ENCODE measurements at regions not wholly inside any gene's neighbourhood (a gene's known extent, or its start where the extent isn't known, plus 50 kb on each side); places are given as distances from the start of the nearest gene placed in this dataset.
"Not testable (repeated sequence)": the region's sequence is repeated elsewhere in the genome, so short reads cannot be mapped to it uniquely, and the experiment has no call there.

DNA sequence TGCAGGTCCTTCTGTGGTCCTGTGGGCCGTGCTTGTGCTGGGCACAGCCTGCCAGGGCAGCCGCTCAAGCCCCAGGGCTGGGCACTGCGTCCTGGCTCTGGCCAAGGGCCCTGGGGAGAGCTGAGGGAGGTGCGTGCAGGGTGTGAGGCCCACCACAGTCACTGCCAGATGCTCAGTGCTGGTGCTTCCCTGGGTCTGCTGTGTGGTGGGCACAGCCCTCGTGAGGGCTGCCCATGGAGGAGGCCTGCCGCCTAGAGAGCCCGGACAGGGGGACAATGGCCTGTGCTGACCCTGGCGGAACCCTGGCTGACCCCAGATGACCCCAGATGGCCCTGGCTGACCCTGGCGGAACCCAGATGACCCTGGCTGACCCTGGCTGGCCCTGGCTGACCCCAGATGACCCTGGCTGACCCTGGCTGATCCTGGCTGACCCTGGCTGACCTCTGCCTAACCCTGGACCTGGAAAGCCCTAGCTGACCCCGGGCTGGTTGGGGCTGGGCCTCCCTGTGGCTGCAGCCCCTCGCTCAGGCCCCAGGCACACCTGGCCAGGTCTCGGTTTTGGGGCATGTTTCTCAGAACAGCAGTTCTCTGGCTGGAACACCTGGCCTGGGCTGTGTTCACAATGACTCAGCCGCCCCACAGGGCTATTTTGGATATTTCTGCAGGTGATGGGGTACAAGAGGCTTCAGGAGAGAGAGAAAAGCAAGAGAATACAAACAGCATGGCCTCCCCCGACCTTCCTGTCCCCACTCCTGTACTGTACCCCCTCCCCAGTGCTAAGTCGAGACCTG is 55.4 kb downstream of the TMEM121 start:
- Mint-ChIP-seq H3K27ac (no peak overlapping the region), H3K4me3 (no peak overlapping the region), H3K9me3 (ENCODE audit: insufficient read depth) (no peaks in the 10 kb centered on the region), H3K4me1 (ENCODE audit: low read depth) (no peaks in the 10 kb centered on the region), H3K36me3 (ENCODE audit: low read depth) (no peaks in the 10 kb centered on the region), H3K27me3 (ENCODE audit: low read depth) (no peaks in the 10 kb centered on the region)
- no peak for DNase-seq
- ChIA-PET CTCF (no interaction called here), POLR2A (no interaction called here)
- ATAC-seq = no peak

GRCh38 chr14:105582639-105583038 is 56.3 kb downstream of the TMEM121 start:
- no peak for ATAC-seq
- DNase-seq = no peak
- H3K9me3 Mint-ChIP-seq (ENCODE audit: insufficient read depth) = no peaks in the 10 kb centered on the region
- CTCF ChIA-PET = no interaction called here
- POLR2A ChIA-PET = no interaction called here
- peak overlapping the region; percentile 13 for H3K27ac Mint-ChIP-seq
- H3K4me3 Mint-ChIP-seq = no peak overlapping the region
- H3K36me3 Mint-ChIP-seq (ENCODE audit: low read depth) = no peaks in the 10 kb centered on the region
- H3K4me1 Mint-ChIP-seq (ENCODE audit: low read depth) = no peaks in the 10 kb centered on the region
- no peaks in the 10 kb centered on the region for H3K27me3 Mint-ChIP-seq (ENCODE audit: low read depth)

DNA sequence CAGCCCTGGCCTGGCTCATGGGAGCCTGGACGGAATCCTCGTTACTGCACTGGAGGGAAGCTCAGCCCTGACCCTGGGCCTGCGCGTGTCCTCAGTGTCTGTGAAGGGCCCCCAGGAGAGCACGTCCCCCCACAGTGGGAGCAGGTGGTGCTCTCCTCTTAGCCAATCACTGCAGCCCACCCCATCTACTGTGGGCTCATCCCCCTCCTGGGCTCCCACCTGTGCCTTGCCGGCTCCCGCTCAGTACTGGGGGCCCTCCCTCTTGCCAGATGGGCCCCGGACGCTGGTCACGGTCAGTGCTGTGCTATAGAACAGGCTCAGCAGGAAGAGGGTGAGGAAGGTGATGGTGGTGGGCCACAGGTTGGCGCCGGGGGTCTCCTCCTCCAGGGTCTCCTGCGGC is 57.5 kb downstream of the TMEM121 start:
- ATAC-seq; H3K27me3 Mint-ChIP-seq (ENCODE audit: low read depth); H3K36me3 Mint-ChIP-seq (ENCODE audit: low read depth); H3K9me3 Mint-ChIP-seq (ENCODE audit: insufficient read depth); CTCF ChIA-PET; POLR2A ChIA-PET; H3K4me3 Mint-ChIP-seq; H3K4me1 Mint-ChIP-seq (ENCODE audit: low read depth); DNase-seq; H3K27ac Mint-ChIP-seq: not testable (repeated sequence)

- H3K9me3 Mint-ChIP-seq (ENCODE audit: insufficient read depth); H3K4me1 Mint-ChIP-seq (ENCODE audit: low read depth); ATAC-seq: not testable (repeated sequence)
Measured at GRCh38 chr14:105585290-105585689, 58.9 kb downstream of the TMEM121 start.

GRCh38 chr14:105585722-105586121 is 59.3 kb downstream of the TMEM121 start:
- ATAC-seq; H3K9me3 Mint-ChIP-seq (ENCODE audit: insufficient read depth); H3K27ac Mint-ChIP-seq; H3K4me1 Mint-ChIP-seq (ENCODE audit: low read depth); H3K36me3 Mint-ChIP-seq (ENCODE audit: low read depth); CTCF ChIA-PET; POLR2A ChIA-PET; H3K4me3 Mint-ChIP-seq; H3K27me3 Mint-ChIP-seq (ENCODE audit: low read depth); DNase-seq: not testable (repeated sequence)

More at GRCh38 chr14:105585290-105585689, 58.9 kb downstream of the TMEM121 start:
- DNase-seq; H3K36me3 Mint-ChIP-seq (ENCODE audit: low read depth); CTCF ChIA-PET; H3K4me3 Mint-ChIP-seq; H3K27me3 Mint-ChIP-seq (ENCODE audit: low read depth); H3K27ac Mint-ChIP-seq; POLR2A ChIA-PET: not testable (repeated sequence)

DNA sequence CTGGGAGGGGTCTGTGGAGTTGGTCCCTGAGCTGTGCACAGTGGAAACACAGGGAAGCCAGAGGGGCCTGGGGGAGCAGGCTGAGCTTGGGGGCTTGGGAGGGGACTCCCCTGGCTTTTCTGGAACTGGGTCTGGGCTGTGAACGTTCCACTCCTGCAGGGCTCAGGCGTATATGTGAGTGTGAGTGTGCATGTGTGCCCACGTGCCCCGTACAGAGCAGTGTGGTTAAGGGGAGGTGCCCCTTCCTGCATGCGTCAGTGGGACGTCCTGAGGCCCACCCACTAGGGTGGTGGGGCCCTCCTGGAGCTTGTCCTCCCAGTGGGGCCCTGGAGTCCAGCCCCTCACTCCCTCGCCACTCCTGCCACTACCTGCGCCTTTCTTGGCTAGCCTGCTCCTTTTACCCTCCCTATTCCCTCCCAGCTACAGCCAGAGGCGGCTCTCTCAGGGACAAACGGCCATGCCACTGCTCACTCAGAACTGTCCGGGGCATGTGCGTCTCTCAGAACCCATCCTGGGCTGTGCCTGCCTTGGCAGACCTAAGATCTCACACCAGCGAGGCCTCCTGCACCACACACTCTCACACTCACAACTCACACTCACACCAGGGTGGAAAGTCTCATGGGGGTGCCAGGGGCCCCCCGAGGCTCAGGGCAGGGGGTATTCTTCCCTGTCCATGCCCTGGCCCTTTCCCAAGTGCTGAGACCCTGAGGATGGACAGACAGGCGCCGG is 59.9 kb downstream of the TMEM121 start:
- ATAC-seq; H3K4me1 Mint-ChIP-seq (ENCODE audit: low read depth); CTCF ChIA-PET; H3K4me3 Mint-ChIP-seq; H3K27me3 Mint-ChIP-seq (ENCODE audit: low read depth); POLR2A ChIA-PET; DNase-seq; H3K9me3 Mint-ChIP-seq (ENCODE audit: insufficient read depth); H3K36me3 Mint-ChIP-seq (ENCODE audit: low read depth); H3K27ac Mint-ChIP-seq: not testable (repeated sequence)

DNA sequence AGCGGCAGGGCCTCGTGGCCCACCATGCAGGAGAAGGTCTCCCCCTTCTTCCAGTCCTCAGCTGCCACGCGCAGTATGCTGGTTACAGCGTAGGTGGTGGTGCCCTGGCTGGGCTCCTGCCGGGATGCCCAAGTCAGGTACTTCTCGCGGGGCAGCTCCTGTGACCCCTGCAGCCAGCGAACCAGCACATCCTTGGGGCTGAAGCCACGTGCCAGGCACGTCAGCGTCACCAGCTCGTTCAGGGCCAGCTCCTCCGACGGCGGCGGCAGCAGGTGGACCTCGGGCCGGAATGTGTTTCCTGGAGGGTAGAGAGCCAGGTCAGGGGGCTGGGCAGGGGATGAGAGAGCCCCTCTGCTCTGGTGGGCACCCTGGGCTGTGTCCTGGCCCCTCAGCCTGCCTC is 60.7 kb downstream of the TMEM121 start:
- not testable (repeated sequence) for ATAC-seq; H3K27me3 Mint-ChIP-seq (ENCODE audit: low read depth); H3K9me3 Mint-ChIP-seq (ENCODE audit: insufficient read depth)

DNA sequence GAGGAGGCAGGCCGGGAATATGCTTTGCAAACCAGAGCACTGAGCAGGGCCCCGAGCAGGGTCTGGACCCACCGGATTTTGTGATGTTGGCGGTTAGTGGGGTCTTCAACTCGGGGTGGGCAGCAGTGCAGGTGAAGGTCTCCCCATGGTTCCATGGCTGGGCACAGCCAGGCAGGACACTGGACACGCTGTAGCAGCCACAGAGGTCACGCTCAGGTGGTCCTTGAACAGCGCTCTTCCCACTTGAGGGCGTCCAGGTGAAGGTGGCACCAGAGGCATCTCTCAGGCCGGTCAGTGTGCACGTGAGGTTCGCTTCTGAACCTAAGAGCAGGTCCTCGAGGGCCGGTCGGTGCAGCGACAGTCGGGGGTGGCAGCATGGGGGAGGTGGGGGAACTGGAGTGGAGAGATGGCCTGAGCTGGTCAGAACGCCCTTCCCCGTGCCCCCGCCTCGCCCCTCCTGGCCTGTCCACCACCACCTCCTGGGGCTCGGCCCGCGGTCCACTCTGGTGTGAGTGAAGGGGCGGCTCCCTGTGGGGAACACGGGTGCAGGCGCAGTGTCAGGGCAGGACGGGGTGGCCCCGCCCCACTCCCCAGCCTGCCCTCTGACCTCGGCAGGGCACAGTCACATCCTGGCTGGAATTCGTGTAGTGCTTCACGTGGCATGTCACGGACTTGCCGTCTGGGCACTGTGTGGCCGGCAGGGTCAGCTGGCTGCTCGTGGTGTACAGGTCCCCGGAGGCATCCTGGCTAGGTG is 61.3 kb downstream of the TMEM121 start:
- H3K4me3 Mint-ChIP-seq; H3K36me3 Mint-ChIP-seq (ENCODE audit: low read depth); DNase-seq; H3K27me3 Mint-ChIP-seq (ENCODE audit: low read depth); H3K9me3 Mint-ChIP-seq (ENCODE audit: insufficient read depth); ATAC-seq; POLR2A ChIA-PET; H3K4me1 Mint-ChIP-seq (ENCODE audit: low read depth); CTCF ChIA-PET; H3K27ac Mint-ChIP-seq: not testable (repeated sequence)

More for the DNA sequence above, 60.7 kb downstream of the TMEM121 start:
- H3K4me3 Mint-ChIP-seq; H3K4me1 Mint-ChIP-seq (ENCODE audit: low read depth); POLR2A ChIA-PET; DNase-seq; H3K27ac Mint-ChIP-seq; H3K36me3 Mint-ChIP-seq (ENCODE audit: low read depth); CTCF ChIA-PET: not testable (repeated sequence)

DNA sequence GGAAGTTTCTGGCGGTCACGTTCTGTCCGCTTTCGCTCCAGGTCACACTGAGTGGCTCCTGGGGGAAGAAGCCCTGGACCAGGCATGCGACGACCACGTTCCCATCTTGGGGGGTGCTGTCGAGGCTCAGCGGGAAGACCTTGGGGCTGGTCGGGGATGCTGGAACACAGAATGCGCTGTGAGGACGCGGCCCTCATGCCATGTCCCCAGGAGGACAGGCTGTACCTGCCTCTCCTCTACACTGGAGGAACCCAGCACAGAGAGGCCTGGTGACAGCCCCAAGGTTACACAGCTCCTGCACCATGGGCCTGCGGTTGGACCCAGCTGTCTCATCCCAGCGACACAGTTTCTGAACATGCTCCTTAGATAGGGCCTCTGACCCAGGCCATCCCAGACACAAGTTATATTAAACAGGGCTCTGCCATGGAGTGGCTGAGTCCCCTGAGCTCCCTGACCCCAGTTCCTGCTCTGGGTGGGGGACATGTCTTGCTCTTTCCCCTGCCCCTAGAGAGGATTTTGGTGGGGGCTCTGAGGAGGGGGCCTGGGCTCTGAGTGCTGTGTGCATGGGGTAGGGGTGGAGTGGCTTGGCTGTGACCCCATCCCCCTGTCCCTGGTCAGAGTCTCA is 62.0 kb downstream of the TMEM121 start:
- Mint-ChIP-seq H3K4me3 (no peak overlapping the region), H3K27ac (no peak overlapping the region), H3K36me3 (ENCODE audit: low read depth) (no peaks in the 10 kb centered on the region), H3K9me3 (ENCODE audit: insufficient read depth) (no peaks in the 10 kb centered on the region), H3K27me3 (ENCODE audit: low read depth) (no peaks in the 10 kb centered on the region), H3K4me1 (ENCODE audit: low read depth) (no peaks in the 10 kb centered on the region)
- ChIA-PET CTCF (no interaction called here), POLR2A (interaction anchor here (0.6 kb wide), 1 partner anchor 133 kb away, joined by 3 read pairs; no protein-coding TSS in a partner anchor)
- DNase-seq (no peak), ATAC-seq (no peak)

GRCh38 chr14:105589161-105589925 is 63.0 kb downstream of the TMEM121 start:
- no peaks in the 10 kb centered on the region for H3K36me3 Mint-ChIP-seq (ENCODE audit: low read depth)
- no peak overlapping the region for H3K4me3 Mint-ChIP-seq
- H3K27me3 Mint-ChIP-seq (ENCODE audit: low read depth) = no peaks in the 10 kb centered on the region
- ChIA-PET CTCF (no interaction called here), POLR2A (interaction anchor here (0.6 kb wide), 1 partner anchor 134 kb away, joined by 3 read pairs; no protein-coding TSS in a partner anchor)
- no peak overlapping the region for H3K27ac Mint-ChIP-seq
- ATAC-seq (no peak), DNase-seq (no peak)
- no peaks in the 10 kb centered on the region for H3K9me3 Mint-ChIP-seq (ENCODE audit: insufficient read depth)
- H3K4me1 Mint-ChIP-seq (ENCODE audit: low read depth) = no peaks in the 10 kb centered on the region

DNA sequence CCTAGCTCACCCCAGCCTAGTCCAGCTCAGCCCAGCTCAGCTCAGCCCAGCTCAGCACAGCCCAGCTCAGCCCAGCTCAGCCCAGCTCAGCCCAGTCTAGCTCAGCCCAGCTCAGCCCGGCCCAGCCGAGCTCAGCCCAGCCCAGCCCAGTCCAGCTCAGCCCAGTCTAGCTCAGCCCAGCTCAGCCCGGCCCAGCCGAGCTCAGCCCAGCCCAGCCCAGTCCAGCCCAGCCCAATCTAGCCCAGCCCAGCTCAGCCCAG is 63.5 kb downstream of the TMEM121 start:
- H3K36me3 Mint-ChIP-seq (ENCODE audit: low read depth); CTCF ChIA-PET; POLR2A ChIA-PET; ATAC-seq; H3K27ac Mint-ChIP-seq; H3K9me3 Mint-ChIP-seq (ENCODE audit: insufficient read depth); H3K27me3 Mint-ChIP-seq (ENCODE audit: low read depth); H3K4me1 Mint-ChIP-seq (ENCODE audit: low read depth); DNase-seq; H3K4me3 Mint-ChIP-seq: not testable (repeated sequence)

Data from activated CD8-positive, alpha-beta T cell treated with anti-CD3 and anti-CD28 coated beads, Interleukin-2, amount 10 ng/mL, durations not matched to agents 7 days and 5 days (primary cell).